HS-5 (cell line): ENCODE measurements at regions not wholly inside any gene's neighbourhood (a gene's known extent, or its start where the extent isn't known, plus 50 kb on each side); places are given as distances from the start of the nearest gene placed in this dataset.

ENCODE experiments used
- DNase-seq: peaks from one replicate; pipeline ENCODE4 v3.0.0-alpha.2; 2012; ENCODE audit warnings: low read depth

DNA sequence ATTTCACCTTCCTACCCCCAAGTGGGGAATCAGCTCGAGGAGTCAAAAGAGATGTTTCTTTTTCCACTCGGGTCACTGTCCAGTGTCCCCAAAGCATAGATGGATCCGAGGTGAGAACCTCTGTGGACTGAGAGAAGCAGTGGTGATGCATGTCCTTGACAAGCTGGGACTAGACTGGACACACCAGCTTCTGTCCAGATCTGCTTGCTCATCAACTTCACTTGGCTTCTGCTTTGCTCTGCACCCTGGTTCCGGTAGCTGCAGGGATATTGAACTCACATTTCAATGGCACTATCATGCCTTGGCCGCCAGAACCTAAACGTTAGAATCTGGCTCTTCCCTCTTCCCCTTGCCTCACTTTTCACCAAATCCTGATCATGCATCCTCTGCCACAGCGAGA, 50.3 kb upstream of the CXCL12 start:
- DNase-seq = no peak

DNA sequence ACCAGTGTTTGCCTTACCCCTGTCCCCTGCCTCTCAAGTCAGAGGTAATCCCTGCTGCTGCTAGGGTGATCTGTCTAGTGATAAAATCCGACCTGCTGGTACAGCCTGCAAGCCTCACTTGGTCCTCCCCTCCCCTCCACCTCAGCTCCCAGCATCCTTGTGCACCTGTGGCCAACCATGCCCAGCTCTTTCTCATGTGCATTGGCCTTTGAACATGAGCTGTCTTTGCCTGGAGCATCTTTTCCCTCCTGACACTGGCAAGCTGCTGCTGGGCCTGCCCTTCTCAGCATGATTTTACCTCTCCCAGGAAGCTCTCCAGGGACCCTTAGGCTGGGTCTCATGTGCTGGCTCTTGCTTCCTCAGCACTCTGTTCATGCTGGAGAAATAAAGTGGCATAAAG, 51.3 kb upstream of the CXCL12 start:
- DNase-seq = no peak

DNA sequence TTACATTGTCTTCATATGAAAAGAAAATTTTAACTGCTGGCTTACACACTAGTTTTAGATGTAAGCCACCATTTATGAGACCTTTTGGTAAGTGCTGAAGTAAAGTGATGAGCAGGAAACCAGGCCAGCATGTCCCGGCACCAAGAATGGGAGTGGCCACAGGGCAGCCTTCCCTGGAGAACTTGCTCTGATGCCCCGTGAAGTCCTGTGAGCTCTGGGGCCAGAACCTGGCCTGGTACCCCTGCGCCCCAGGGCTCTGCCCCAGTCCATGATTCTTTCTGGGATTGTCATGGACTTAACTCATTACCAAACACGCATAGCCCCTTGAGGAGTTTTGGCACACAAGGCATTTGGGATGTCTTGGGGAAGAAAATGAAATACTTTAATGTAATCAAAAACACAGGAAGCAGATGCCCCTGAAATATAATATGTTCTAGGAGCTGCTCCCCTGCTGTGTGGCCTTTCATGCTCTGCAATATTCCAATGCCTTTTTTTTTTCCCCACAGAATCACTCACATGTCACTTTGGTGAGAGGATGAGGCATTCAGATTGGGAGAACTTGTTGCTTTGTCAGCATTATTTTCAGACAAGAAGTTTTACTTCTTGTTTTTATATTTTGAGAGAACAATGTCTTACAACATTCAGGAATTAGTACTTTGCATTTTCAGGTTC, 53.1 kb upstream of the CXCL12 start:
- DNase-seq = no peak

DNA sequence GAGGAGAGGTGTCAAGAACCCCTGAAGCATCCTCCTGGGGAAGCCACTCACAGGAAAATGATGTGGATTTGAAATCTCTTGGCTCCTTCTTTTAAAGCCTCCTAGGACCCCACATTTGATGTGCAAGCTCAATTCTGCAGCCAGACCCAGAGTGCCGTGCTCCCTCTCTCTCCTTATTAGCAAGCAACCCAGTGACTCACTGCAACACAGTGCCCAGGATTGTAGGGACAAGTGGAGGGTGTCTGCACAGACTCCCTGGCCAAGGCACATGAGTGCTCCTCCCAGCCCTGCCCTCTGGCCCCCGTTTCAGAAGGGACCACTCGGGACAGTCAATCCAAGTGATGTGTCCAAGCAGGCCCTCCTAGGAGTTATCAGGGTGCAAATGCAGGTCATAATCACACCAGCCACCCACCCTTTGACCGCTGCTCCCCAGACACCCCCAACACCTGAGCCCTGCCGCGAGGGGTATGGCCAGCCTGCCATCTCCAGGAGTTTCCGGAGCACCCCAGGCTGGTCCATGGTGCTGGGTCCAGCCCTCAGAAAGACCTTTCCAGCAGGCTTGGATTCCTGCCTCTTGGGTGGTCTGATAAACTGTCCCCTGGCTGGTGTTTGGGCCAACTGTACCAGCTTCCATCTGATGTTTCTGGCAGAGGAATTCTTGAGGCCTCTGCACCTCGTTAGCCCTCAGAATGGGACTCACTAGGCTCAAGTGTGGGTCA, 54.5 kb upstream of the CXCL12 start:
- DNase-seq = no peak

DNA sequence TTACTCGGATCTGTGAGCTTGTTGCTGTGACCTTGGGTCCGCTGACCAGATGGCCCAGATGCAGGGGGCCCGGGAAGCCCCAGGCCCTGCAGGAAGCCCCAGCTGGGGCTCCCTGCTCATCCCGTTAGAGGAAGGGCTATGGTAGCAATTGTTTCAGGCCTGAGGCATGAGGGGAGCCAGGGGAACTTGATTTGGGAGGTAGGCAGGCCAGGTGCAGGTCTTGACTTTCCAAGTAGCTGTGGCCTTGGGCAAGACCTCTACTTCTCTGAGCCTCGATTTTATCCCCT, 55.0 kb upstream of the CXCL12 start:
- DNase-seq = no peak

DNA sequence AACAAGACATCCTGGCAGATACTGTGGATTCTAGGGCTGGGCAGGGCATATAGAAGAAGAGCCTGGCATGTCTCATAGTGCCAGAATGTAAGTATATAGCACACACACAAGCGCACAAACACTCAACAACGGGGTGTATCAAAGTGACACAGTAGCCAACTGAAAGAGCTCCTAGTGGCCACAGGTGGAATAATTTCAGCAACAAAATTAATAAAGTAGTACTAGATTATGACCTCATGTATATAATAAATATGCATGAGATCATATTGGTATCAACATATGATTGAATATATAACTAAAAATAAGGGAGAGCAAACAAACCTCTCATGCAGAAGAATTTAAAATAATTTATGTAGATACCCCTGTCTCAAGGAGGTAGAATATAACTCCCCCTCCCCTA, 72.4 kb upstream of the CXCL12 start:
- DNase-seq = no peak

DNA sequence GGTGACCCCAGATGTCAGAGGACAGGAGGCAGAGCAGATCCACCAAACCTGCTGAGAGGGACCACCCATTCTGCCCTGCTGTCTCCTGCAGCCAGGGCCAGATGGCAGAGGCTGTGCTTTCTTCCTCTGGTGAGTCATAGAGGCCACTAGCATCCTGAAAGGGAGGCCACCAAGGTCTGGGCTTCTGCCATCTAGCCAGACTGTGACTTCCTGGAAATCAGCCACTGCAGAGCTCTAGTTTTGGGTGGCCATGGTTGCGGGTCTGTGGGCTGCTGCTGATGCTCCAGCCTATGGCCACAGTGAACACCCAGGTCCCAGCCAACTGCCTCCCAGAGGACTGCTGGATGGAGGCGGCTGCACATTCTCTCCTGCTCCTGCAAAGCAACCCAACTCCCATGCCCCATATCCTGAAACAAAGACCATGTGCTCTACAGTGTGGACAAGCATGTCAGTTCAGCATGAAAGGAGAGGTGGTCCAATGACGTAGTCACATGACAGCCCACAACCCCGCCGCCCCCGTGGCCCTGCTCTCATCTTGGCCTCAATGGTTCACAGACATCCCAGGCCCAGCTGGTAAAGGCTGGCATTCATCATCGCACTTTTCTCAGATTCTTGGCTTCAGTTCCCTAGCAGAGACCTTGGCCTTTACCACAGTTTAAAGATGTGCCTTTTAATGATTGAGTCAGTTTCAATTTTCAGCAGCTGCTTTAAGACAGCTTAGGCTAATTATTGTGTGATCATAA, 73.9 kb upstream of the CXCL12 start:
- DNase-seq = no peak

DNA sequence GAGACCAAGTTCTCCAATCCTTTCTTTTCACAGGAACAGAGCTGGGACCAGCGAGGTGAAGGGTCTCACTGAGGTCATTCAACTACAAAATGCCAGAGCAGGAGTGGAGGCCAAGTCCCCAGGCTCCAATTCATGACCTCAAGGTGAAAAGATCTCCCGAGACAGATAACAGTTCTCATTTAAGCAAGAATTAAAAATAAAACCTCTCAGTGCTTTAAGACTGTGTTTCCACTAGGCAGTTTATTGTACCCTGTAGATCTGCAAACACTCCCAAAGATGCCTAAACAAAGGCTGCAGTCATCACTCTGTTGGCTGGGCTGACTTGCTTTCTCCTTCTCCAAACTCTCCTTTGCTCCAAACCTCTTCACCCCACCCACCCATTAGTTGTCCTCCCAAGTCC, 74.8 kb upstream of the CXCL12 start:
- no peak for DNase-seq

DNA sequence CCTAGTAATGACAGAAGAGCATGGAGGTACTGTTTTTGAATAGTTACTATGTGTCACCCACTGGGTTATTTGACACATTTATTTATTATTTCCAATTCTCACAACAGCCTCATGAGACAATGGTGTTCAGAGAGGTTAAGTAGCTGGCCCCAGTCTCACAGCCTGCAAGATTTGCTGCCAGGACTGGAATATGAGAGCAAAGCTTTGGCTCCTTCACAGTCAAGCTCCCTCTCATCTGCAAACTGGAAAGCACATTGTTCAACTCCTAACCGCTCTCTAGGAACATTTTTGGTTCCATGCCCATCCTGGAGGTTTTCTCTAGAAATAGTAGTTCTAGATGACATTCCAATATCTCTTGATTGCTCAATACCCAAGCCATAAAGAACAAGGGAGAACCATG, 75.5 kb upstream of the CXCL12 start:
- DNase-seq = no peak

DNA sequence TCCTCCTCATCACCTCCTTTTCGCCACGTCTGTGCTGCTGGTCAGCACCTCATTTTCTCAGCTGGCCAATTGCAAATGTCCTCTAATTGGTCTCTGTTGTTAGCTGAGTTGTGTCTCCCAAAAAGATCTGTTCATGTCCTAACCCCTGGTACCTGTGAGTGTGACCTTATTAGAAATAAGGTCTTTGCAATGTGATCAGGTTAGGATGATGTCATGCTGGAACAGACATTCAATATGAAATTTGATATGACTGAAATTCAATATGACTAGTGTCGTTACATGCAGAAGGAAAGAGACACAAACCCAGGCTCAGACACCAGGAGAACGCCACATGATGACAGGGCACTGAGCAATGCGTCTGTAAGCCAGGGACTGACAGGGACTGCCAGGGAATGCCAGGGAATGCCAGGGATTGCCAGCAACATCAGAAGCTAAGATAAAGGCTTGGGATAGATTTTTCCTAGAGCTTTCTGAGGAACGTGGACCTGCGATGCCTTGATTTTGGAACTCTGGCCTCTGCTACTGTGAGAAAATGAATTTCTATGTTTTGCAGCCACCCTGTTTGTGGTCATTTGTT, 77.5 kb upstream of the CXCL12 start:
- DNase-seq = no peak

DNA sequence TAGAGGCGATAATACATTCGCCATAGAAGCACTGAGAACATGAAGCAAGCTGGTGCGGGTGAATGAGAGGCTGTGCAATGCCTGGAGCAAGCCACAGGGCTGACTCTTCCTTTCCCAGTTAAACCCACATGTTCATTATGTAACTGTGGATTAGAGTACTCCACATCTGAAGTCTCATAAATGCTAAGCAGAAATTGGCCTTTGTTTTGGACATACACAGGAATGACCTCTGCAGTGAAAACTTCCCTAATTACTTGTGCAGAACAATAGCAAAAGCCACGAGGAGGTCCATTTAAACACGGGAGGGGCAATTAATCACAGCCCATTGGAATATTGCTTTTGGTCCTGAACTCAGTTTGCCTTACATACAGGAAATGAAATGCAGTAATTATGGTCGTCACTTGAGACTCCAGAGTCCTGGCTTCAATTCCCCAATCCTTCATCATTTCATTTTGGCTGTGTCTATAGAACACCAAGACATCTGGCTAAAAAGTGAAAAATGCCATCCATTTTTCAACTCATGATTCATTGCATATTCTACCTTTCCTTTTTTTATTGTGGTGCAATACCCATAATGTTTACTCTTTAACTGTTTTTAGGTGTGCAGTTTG, 78.7 kb upstream of the CXCL12 start:
- no peak for DNase-seq

DNA sequence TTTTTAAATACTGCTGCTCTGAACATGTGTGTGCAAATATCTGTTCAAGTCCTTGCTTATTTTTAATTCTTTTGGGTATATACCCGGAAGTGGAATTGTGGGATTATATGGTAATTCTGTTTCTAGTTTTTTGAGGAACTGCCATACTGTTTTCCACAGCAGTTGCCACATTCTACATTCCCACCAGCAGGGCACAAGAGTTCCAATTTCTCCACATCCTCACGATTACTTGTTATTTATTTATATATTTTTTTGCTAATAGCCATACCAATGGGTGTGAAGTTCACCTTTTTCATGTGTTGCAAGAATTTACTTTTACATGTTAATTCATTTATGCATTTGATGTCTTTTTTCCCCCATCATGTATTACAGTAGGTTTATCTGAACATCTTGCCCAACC, 79.6 kb upstream of the CXCL12 start:
- DNase-seq = no peak

DNA sequence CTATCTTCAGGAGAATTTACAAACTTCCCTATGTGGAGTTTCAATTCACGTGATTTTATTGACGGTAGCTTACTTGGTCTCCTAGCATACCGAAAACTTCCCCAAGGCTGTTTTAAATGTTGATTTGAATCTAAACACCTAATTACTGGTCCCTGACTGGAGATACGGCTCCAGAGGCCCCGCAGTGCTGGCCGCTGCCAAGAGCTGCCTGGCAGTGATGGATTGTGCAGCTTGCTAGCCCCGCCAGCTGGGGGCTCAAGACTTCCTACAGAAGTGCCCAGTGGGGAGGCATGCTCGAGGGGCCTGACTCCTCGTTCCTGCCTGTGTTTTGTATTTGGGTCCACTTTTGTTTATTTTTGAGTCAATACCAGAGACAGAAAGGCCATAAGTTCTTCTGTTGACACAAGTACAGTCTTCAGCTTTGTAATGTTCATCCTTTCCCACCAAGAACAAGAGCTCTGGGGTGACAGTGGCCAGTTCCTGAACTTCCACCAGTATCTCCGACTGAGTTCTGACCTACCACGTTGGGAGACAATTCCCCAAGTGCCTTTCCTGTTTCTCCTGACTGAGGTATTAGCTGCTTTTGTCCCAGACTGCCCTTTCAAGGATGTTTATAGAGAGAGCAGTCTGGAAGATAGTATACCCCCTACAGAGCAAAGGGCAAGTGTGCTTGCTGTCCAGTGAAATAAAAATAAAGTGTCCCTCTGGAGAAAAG, 80.7 kb upstream of the CXCL12 start:
- DNase-seq = no peak

DNA sequence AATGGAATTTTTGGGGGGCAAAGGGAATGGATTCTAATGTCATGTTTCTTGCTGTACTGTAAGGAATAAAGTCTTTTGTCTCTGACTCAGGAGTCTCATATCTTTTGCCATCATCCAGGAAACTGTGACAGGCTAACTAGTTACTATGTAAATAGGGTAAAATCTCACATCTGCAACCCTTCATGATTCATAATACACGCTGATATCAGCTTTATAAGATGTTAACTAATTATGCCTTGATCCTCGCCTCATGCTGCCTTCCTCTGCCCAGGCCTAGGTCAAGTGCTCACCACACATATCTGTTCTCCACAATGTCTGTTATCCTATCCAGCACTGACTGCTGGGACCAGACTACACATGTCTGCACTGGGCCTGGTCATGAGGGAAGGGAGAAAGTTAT, 81.3 kb upstream of the CXCL12 start:
- no peak for DNase-seq

DNA sequence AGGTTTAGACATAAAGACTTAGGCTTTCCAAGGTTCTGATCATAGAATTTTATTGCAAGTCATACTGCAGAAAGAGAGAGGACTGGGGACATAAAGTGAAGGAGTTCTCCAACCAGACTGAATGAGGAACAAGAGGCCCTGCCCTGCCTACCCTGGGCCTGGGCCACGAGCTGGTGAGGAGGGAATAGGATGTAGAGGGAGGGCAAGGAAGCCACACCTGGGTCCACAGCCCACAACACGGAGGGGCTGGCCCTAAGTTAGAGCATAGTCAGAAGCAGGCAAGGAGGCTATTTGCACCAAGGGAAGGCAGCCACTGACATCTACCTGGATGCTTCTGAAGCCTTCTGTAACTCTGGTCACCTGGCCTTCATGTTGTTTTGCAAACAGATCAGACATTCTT, 82.2 kb upstream of the CXCL12 start:
- DNase-seq = no peak

DNA sequence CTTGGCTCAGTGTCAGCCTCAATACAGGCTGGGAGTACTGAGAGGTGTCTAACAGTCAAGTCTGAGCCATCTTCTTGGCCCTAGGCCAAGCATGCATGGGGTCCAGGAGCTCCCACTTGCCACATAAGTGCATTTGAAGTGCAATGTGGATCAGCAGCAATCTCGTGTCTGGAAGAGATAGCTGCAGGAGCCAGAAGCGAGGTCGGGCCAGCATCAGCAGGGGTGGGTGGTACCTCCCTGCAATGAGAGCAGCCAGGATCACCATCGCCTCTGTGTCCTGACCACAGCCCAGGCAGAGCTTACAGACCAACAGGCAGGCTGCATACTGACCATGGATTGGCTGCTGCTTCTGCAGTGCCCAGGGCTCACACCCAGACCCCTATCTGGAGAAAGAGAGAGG, 83.0 kb upstream of the CXCL12 start:
- DNase-seq = no peak

DNA sequence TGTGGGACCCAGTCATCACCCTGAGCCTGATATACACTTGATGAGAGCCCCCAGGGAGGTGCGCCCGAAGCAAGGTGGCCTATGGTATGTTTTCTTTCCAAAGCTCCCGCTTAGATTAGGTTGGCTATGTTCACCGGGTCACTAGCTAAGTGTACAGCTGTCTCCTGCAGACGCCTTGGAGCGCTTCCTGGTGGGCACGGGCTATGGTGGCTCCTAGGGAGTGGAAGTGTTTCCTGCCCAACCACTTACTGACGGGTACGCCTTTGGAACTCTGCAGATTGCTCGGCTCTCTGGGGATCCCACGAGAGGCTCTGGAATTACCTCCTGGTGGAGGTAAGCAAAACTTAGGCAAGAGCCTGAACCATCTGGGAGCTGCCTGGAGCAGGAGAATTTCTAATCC, 83.6 kb upstream of the CXCL12 start:
- DNase-seq = no peak

DNA sequence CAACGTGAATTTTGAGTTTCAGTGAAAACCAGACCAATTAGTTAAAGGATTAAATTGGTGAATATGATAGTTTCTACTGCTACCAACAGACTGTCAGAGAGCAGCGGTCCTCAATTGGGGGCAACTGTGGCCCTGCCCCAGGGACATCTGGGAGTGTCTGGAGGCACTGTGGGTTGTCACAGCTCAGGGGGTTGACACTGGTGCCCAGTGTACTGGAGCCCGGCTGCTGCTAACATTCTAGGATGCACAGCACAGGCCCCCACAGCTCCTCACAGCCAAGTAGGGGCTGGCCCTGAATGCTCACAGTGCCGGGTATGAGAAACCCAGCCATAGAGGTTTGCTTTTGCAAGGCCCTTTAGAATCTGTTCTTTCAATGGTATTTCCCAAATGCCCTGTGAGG, 84.1 kb upstream of the CXCL12 start:
- DNase-seq = no peak

DNA sequence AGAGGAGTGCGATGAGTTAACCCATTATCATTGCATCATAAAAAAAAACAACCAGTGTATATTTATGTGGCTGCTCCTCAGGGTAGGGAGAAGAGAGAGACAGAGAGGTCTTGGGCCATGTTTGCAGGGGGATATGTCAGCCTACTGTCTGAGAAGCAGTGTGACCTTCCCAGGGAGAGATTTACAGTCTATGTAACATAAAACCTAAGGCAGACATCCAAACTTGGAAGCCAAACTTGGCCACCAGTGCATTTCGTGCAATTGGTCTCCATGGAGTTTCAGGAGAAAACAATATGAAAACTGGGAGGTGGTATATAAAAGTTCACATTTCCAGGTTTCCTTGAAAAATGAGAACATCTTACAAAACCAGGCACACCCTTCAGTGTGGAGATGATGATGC, 85.9 kb upstream of the CXCL12 start:
- no peak for DNase-seq

DNA sequence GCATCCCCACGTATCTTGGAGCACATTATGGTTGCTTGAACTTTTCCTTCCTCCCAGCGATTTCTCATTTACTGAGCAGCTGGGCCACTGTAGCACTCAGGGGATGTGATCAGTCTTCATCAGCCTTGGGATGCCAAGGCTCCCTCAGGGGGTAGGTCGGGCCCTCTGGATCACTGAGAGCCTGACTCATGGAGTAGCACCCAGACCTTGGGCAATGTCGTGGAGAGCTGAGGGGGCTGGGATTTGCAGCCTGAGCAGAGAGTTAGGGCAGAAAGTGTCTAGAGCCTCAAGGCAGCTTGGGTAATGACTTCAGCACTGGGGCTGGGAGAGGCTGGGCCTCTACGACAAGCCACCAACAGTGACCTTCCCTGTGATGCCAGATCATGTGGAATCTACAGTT, 86.5 kb upstream of the CXCL12 start:
- no peak for DNase-seq

DNA sequence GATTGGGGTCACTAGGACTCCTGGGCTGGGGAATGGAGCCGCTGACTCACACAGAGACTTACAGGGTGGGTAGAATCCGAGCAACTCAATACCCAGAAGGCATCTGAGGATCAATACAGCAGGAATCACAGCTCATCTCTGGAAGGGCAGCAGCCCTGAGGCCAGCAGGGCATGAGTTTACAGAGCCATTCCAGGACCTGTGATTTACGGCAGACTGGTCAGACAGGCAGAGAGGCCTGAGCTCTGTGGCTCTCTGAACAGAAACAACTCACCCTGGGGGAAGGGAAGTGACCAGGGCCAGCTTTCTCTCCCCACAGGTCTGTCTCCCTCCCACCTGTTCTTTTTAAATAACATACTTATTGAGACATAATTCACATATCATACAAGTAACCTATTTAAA, 88.2 kb upstream of the CXCL12 start:
- DNase-seq = no peak

DNA sequence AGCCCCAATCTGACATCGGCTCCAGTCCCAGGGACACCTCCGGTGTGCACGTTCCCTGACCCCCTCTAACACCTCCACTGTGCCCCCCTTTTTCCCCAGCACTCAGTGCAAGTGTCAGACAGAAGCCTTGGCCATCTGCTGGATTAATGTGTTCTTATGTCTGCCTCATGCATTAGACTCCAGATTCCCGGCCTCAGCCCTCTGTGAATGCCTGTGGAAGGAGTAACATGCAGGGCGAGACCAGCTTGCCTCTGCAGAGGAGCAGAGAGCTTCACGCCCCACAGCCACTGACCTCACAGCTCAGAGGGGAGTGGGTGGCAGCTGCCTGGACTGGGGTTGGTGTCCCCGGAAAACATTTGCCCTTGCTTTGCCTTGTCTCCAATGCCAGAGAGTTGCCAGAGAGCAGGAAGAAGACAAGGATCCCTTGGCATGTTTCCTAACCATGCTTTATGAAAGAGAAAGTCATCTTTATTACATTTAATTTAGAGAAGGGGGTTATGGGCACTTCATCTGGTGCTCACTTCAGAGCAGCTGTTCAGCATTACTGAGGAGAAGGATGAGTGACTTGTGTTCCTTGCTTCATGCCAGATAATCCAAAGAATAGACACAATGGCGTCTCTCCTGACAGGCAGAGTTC, 91.6 kb upstream of the CXCL12 start:
- DNase-seq = no peak
